Endothelial cell of umbilical vein (primary cell): ENCODE measurements at regions not wholly inside any gene's neighbourhood (a gene's known extent, or its start where the extent isn't known, plus 50 kb on each side); places are given as distances from the start of the nearest gene placed in this dataset.

Source experiments
- BruUV-seq: library from RNA; stranded (reverse); fragments of 400-500 nt; replicated peaks from 2 replicates; lab custom pipeline; 2021; lab: Mats Ljungman, UMichigan
- CTCF ChIA-PET: fragments of 300-600, 350-600 bp; sonication (Branson Sonifier 250); formaldehyde crosslinking; loops from one replicate; lab custom pipeline; 2021; ENCODE audit warnings: antibody characterized with exemption, inconsistent platforms; lab: Charles Lee
- POLR2A ChIA-PET: fragments of 300-600, 350-600 bp; sonication (Branson Sonifier 250); formaldehyde crosslinking; loops from one replicate; lab custom pipeline; 2021; ENCODE audit warnings: antibody characterized with exemption, inconsistent platforms; lab: Charles Lee
- DNase-seq: peaks from one replicate; pipeline ENCODE4 v3.0.0-alpha.2; 2011; ENCODE audit warnings: low read depth, low spot score
- FAIRE-seq: peaks from 2 replicates; lab custom pipeline; 2011; peaks lifted over from hg19 to GRCh38; lab: Jason Lieb, UNC
- H2AFZ ChIP-seq: 2 replicates; pipeline ENCODE4 v1.6.0; 2012; ENCODE audit warnings: low read depth, low read length, control low read depth, inconsistent platforms
- H3K27ac ChIP-seq: 2 replicates; pipeline ENCODE4 v1.5.1; 2011; ENCODE audit warnings: low read depth, mild to moderate bottlenecking, control low read depth, low read length, moderate library complexity; ENCODE audit not compliant: insufficient read depth
- H3K27me3 ChIP-seq, 2 experiments: 2 replicates each; pipeline versions ENCODE4 v1.6.0 to v1.6.1; 2011; ENCODE audit warnings: low read length in 2 of 2, mixed read lengths in 1 of 2; ENCODE audit not compliant: control insufficient read depth in 2 of 2, insufficient read depth in 2 of 2
- H3K36me3 ChIP-seq, 2 experiments: 2 replicates in 1 of 2; 3 replicates in 1 of 2; pipeline ENCODE4 v1.5.1; 2011; ENCODE audit warnings: low read length in 2 of 2, mild to moderate bottlenecking in 1 of 2, moderate library complexity in 1 of 2; ENCODE audit not compliant: control insufficient read depth in 2 of 2, insufficient read depth in 2 of 2; ENCODE audit errors: extremely low read depth in 1 of 2
- H3K4me1 ChIP-seq: 3 replicates; pipeline ENCODE4 v1.5.1; 2011; ENCODE audit warnings: mild to moderate bottlenecking, low read length; ENCODE audit not compliant: control insufficient read depth, insufficient read depth; ENCODE audit errors: extremely low read depth
- H3K4me2 ChIP-seq: 2 replicates; pipeline ENCODE4 v1.6.1; 2011; ENCODE audit warnings: low read length, control low read depth, mixed read lengths; ENCODE audit not compliant: insufficient read depth
- H3K4me3 ChIP-seq, 3 experiments: fragments of 200-600 bp in 1 of 3; sonication (generic), shearing (Covaris generic) in 1 of 3; replicated peaks in 1 of 3; 2 replicates each; pipeline ENCODE4 v1.5.1; 2011 to 2016; ENCODE audit warnings: control low read depth in 3 of 3, low read length in 3 of 3, mild to moderate bottlenecking in 2 of 3, inconsistent platforms in 1 of 3, low read depth in 1 of 3, moderate library complexity in 1 of 3; ENCODE audit not compliant: insufficient read depth in 1 of 3
- H3K79me2 ChIP-seq: 2 replicates; pipeline ENCODE4 v1.6.0; 2012; ENCODE audit warnings: low read length, inconsistent platforms; ENCODE audit not compliant: control insufficient read depth, insufficient read depth
- H3K9ac ChIP-seq: replicated peaks from 2 replicates; pipeline ENCODE3; 2011; ENCODE audit warnings: low read length, control low read depth; ENCODE audit not compliant: insufficient read depth; ENCODE audit errors: extremely low read depth
- H3K9me1 ChIP-seq: replicated peaks from 3 replicates; pipeline ENCODE4 v1.6.0; 2011; ENCODE audit warnings: mild to moderate bottlenecking, low read length; ENCODE audit not compliant: control insufficient read depth, insufficient read depth; ENCODE audit errors: extremely low read depth
- H3K9me3 ChIP-seq: replicated peaks from 2 replicates; pipeline ENCODE4 v1.5.1; 2012; ENCODE audit warnings: low read length, inconsistent platforms; ENCODE audit not compliant: control insufficient read depth, insufficient read depth
- H4K20me1 ChIP-seq: replicated peaks from 2 replicates; pipeline ENCODE3; 2011; ENCODE audit warnings: mild to moderate bottlenecking, low read length; ENCODE audit not compliant: control insufficient read depth, insufficient read depth; ENCODE audit errors: extremely low read depth
- EZH2 ChIP-seq: IDR thresholded peaks from 2 replicates; pipeline ENCODE4 v1.6.1; 2012; ENCODE audit warnings: borderline replicate concordance, low read depth, mild to moderate bottlenecking, moderate library complexity, low read length, inconsistent platforms; ENCODE audit not compliant: severe bottlenecking
- FOS ChIP-seq: IDR thresholded peaks from 2 replicates; pipeline ENCODE4 v1.6.1; 2011; ENCODE audit warnings: mild to moderate bottlenecking, low read length, moderate library complexity, borderline replicate concordance; ENCODE audit not compliant: insufficient read depth
- GATA2 ChIP-seq: IDR thresholded peaks from 2 replicates; pipeline ENCODE4 v1.7.0; 2011; ENCODE audit warnings: low read depth, mild to moderate bottlenecking, moderate library complexity, mixed read lengths, low read length; ENCODE audit not compliant: insufficient read length, insufficient read depth
- JUN ChIP-seq: IDR thresholded peaks from 2 replicates; pipeline ENCODE4 v1.6.1; 2011; ENCODE audit warnings: borderline replicate concordance, low read depth; ENCODE audit not compliant: insufficient read length, insufficient read depth
- MAX ChIP-seq: IDR thresholded peaks from 2 replicates; pipeline ENCODE4 v1.6.1; 2011; ENCODE audit not compliant: insufficient read depth, insufficient read length
- MYC ChIP-seq: IDR thresholded peaks from one replicate; pipeline ENCODE4 v1.6.1; 2011; ENCODE audit warnings: mild to moderate bottlenecking, low read depth, low read length
- POLR2A ChIP-seq: IDR thresholded peaks from 2 replicates; pipeline ENCODE4 v1.6.1; 2012; ENCODE audit warnings: low read depth, mild to moderate bottlenecking, control low read depth, low read length
- POLR2AphosphoS5 ChIP-seq: IDR thresholded peaks from 2 replicates; pipeline ENCODE4 v1.6.1; 2012; ENCODE audit warnings: low read depth, mild to moderate bottlenecking, control low read depth, low read length, moderate library complexity; ENCODE audit not compliant: insufficient read depth
- dilution Hi-C: fragments of 300-500 bp; cut with MboI; formaldehyde crosslinking; loops from one replicate; pipeline ENCODE4 v1.15.0; 2019; ENCODE audit warnings: low sequenced_read_pairs; ENCODE audit not compliant: extremely low pct_ligation_motif_present
- intact Hi-C: fragments of 100-400 bp; cut with micrococcal nuclease; formaldehyde crosslinking; loops from one replicate; pipeline ENCODE4 v1.10.0; 2022
- TF ChIP-seq, protein P1 (sequence below), 2 donors: IDR thresholded peaks; 1 replicate in 1 of 2; 2 replicates in 1 of 2; pipeline ENCODE4 v1.5.1; 2011; ENCODE audit warnings: low read length in 2 of 2, mild to moderate bottlenecking in 2 of 2, moderate library complexity in 2 of 2, control low read depth in 1 of 2, inconsistent platforms in 1 of 2, low read depth in 1 of 2; ENCODE audit not compliant: insufficient read depth in 1 of 2; ENCODE audit errors: extremely low read depth in 1 of 2

DNA sequence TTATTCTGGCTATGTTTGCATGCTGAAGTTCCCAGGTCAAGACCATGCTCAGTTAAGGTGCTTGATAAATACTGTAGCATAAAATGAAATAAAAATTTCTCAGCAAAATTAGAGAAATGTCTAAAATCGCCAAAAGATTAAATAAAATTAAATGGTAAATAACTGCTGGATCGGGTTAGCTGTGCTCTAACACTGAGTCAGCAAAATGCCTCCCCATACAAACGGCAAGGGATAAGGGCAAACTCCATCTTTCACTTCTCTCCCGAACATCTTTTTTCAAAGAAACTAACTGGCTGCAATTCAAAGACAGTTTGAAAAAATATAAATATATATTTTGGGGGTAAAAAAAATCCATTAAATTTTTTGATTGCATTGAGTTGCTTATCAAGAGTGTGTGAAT, 162.2 kb upstream of the ZFHX3 start:
- Histone ChIP-seq H2AFZ (no peak overlapping the region), H3K9ac (no peak overlapping the region), H3K27me3 (peaks cover 0 to 4% of the 10 kb centered on the region in 2 experiments), H3K9me1 (no peaks in the 10 kb centered on the region), H3K79me2 (no peaks in the 10 kb centered on the region), H4K20me1 (no peaks in the 10 kb centered on the region), H3K27ac (no peak overlapping the region), H3K4me3 (no peak overlapping the region), H3K4me2 (no peak overlapping the region), H3K4me1 (no peaks in the 10 kb centered on the region), H3K36me3 (no peaks in the 10 kb centered on the region), H3K9me3 (no peaks in the 10 kb centered on the region)
- FAIRE-seq (no peak), DNase-seq (no peak)
- ChIA-PET CTCF (no interaction called here), POLR2A (no interaction called here)
- intact Hi-C loops = no loop called here
- BruUV-seq = no TSS peak
- no peak for TF ChIP-seq GATA2
- TF ChIP-seq MAX = no peak
- no peak for TF ChIP-seq POLR2AphosphoS5
- TF ChIP-seq EZH2 = no peak
- no peak for TF ChIP-seq JUN
- no peak for TF ChIP-seq POLR2A
- TF ChIP-seq MYC = no peak
- no peak for TF ChIP-seq FOS
- TF ChIP-seq, protein P1, sequence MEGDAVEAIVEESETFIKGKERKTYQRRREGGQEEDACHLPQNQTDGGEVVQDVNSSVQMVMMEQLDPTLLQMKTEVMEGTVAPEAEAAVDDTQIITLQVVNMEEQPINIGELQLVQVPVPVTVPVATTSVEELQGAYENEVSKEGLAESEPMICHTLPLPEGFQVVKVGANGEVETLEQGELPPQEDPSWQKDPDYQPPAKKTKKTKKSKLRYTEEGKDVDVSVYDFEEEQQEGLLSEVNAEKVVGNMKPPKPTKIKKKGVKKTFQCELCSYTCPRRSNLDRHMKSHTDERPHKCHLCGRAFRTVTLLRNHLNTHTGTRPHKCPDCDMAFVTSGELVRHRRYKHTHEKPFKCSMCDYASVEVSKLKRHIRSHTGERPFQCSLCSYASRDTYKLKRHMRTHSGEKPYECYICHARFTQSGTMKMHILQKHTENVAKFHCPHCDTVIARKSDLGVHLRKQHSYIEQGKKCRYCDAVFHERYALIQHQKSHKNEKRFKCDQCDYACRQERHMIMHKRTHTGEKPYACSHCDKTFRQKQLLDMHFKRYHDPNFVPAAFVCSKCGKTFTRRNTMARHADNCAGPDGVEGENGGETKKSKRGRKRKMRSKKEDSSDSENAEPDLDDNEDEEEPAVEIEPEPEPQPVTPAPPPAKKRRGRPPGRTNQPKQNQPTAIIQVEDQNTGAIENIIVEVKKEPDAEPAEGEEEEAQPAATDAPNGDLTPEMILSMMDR (IDR thresholded peaks at IDR 0.05; ENCODE audit: extremely low read depth in 1 of 2, insufficient read depth in 1 of 2, low read depth in 1 of 2, low read length in 2 of 2) = no peak
- dilution Hi-C loops = no loop called here
